H1 (cell line): ENCODE measurements at regions not wholly inside any gene's neighbourhood (a gene's known extent, or its start where the extent isn't known, plus 50 kb on each side); places are given as distances from the start of the nearest gene placed in this dataset.

Source experiments
- CTCF ChIA-PET: fragments of 300-600 bp; sonication (Branson Sonifier 250); formaldehyde crosslinking; loops from one replicate; lab custom pipeline; 2021; ENCODE audit not compliant: partially characterized antibody; lab: Charles Lee
- POLR2A ChIA-PET: fragments of 300-600 bp; sonication (Branson Sonifier 250); formaldehyde crosslinking; loops from one replicate; lab custom pipeline; 2021; ENCODE audit warnings: inconsistent platforms; ENCODE audit not compliant: partially characterized antibody; lab: Charles Lee
- DNase-seq, 2 experiments: peaks; one replicate each; pipeline versions ENCODE4 v3.0.0 to v3.0.0-alpha.2; 2010 to 2022; ENCODE audit warnings: low spot score in 2 of 2, low read depth in 1 of 2, mixed read lengths in 1 of 2
- FAIRE-seq: peaks from 2 replicates; lab custom pipeline; 2011; peaks lifted over from hg19 to GRCh38; lab: Jason Lieb, UNC
- H2AFZ ChIP-seq: 2 replicates; pipeline ENCODE4 v1.8.1; 2012; ENCODE audit warnings: low read length, inconsistent platforms
- H2AK5ac ChIP-seq: 2 replicates; pipeline ENCODE4 v1.6.1; 2013; ENCODE audit warnings: low read depth, low read length
- H2BK120ac ChIP-seq: replicated peaks from 2 replicates; pipeline ENCODE3; 2013; ENCODE audit warnings: low read depth, low read length, inconsistent platforms
- H2BK12ac ChIP-seq: 2 replicates; pipeline ENCODE4 v1.6.1; 2013; ENCODE audit warnings: low read depth, low read length
- H2BK15ac ChIP-seq: 2 replicates; pipeline ENCODE4 v1.6.1; 2013; ENCODE audit warnings: low read length
- H2BK20ac ChIP-seq: 2 replicates; pipeline ENCODE4 v1.6.1; 2013; ENCODE audit warnings: low read length
- H2BK5ac ChIP-seq: 2 replicates; pipeline ENCODE4 v1.6.1; 2013; ENCODE audit warnings: low read depth, low read length
- H3K14ac ChIP-seq: 2 replicates; pipeline ENCODE4 v1.6.1; 2013; ENCODE audit warnings: inconsistent platforms; ENCODE audit not compliant: insufficient read length
- H3K18ac ChIP-seq: 2 replicates; pipeline ENCODE4 v1.6.1; 2013; ENCODE audit warnings: low read length; ENCODE audit errors: extremely low read depth
- H3K23ac ChIP-seq: 2 replicates; pipeline ENCODE4 v1.6.1; 2013; ENCODE audit warnings: inconsistent platforms; ENCODE audit not compliant: insufficient read length
- H3K23me2 ChIP-seq: 2 replicates; pipeline ENCODE4 v1.6.1; 2013; ENCODE audit warnings: low read depth, low read length
- H3K27ac ChIP-seq: 2 replicates; pipeline ENCODE4 v1.6.1; 2011; ENCODE audit warnings: low read depth, low read length, inconsistent platforms
- H3K27me3 ChIP-seq, 4 experiments: replicated peaks in 1 of 4; 1 replicate in 1 of 4; 2 replicates in 3 of 4; pipeline versions ENCODE4 v1.6.1 to v1.8.1; 2011 to 2013; ENCODE audit warnings: low read length in 3 of 4, mild to moderate bottlenecking in 3 of 4, inconsistent platforms in 2 of 4, mixed read lengths in 2 of 4, moderate library complexity in 1 of 4; ENCODE audit not compliant: control insufficient read depth in 3 of 4, insufficient read depth in 3 of 4; ENCODE audit errors: extremely low read depth in 1 of 4
- H3K36me3 ChIP-seq, 4 experiments: 2 replicates each; pipeline versions ENCODE4 v1.6.1 to v1.8.1; 2011 to 2013; ENCODE audit warnings: mild to moderate bottlenecking in 4 of 4, low read length in 3 of 4, moderate library complexity in 2 of 4, control low read depth in 1 of 4, inconsistent platforms in 1 of 4; ENCODE audit not compliant: insufficient read depth in 4 of 4, control insufficient read depth in 2 of 4
- H3K4ac ChIP-seq: replicated peaks from 2 replicates; pipeline ENCODE3; 2013; ENCODE audit warnings: low read length, low read depth, mixed read lengths, inconsistent platforms; ENCODE audit not compliant: insufficient read length
- H3K4me1 ChIP-seq, 4 experiments: replicated peaks in 1 of 4; 1 replicate in 1 of 4; 2 replicates in 3 of 4; pipeline versions ENCODE4 v1.6.1 to v1.8.1; 2011 to 2013; ENCODE audit warnings: low read length in 3 of 4, inconsistent platforms in 2 of 4, mixed read lengths in 1 of 4; ENCODE audit not compliant: insufficient read depth in 4 of 4, control insufficient read depth in 3 of 4
- H3K4me2 ChIP-seq, 2 experiments: 2 replicates each; pipeline versions ENCODE4 v1.6.1 to v1.8.1; 2011 to 2013; ENCODE audit warnings: low read depth in 2 of 2, low read length in 2 of 2, control low read depth in 1 of 2, inconsistent platforms in 1 of 2, mild to moderate bottlenecking in 1 of 2; ENCODE audit not compliant: insufficient read depth in 1 of 2
- H3K4me3 ChIP-seq, 4 experiments: fragments of 200-600, 300-600 bp in 1 of 4; sonication (generic), shearing (Covaris generic), sonication (Bioruptor Twin) in 1 of 4; 2 replicates each; pipeline versions ENCODE4 v1.5.1 to v1.8.1; 2011 to 2016; ENCODE audit warnings: low read length in 4 of 4, low read depth in 3 of 4, control low read depth in 2 of 4, inconsistent platforms in 2 of 4, mild to moderate bottlenecking in 2 of 4, mixed read lengths in 1 of 4, moderate library complexity in 1 of 4; ENCODE audit not compliant: insufficient read depth in 2 of 4; ENCODE audit errors: extremely low read depth in 1 of 4
- H3K56ac ChIP-seq: replicated peaks from 2 replicates; pipeline ENCODE3; 2013; ENCODE audit warnings: low read depth, mild to moderate bottlenecking, mixed read lengths, low read length, inconsistent platforms; ENCODE audit not compliant: insufficient read length
- H3K79me1 ChIP-seq: 2 replicates; pipeline ENCODE4 v1.6.1; 2013; ENCODE audit warnings: low read depth, low read length, control low read depth
- H3K79me2 ChIP-seq, 2 experiments: 2 replicates each; pipeline versions ENCODE4 v1.6.1 to v1.8.1; 2012 to 2013; ENCODE audit warnings: low read length in 2 of 2, mild to moderate bottlenecking in 2 of 2, inconsistent platforms in 1 of 2; ENCODE audit not compliant: insufficient read depth in 2 of 2, control insufficient read depth in 1 of 2
- H3K9ac ChIP-seq, 4 experiments: replicated peaks in 1 of 4; 1 replicate in 1 of 4; 2 replicates in 3 of 4; pipeline versions ENCODE4 v1.6.1 to v1.8.1; 2011 to 2013; ENCODE audit warnings: low read depth in 3 of 4, low read length in 3 of 4, control low read depth in 2 of 4, mild to moderate bottlenecking in 2 of 4, moderate library complexity in 2 of 4, inconsistent platforms in 1 of 4; ENCODE audit errors: extremely low read depth in 1 of 4
- H3K9me3 ChIP-seq, 2 experiments: 2 replicates each; pipeline versions ENCODE4 v1.6.1 to v1.8.1; 2012 to 2013; ENCODE audit warnings: mild to moderate bottlenecking in 2 of 2, moderate library complexity in 2 of 2, control low read depth in 1 of 2, inconsistent platforms in 1 of 2, low read depth in 1 of 2, low read length in 1 of 2, mixed read lengths in 1 of 2; ENCODE audit not compliant: insufficient read depth in 2 of 2
- H4K20me1 ChIP-seq, 2 experiments: replicated peaks in 1 of 2; 2 replicates each; pipeline versions ENCODE3 to v1.8.1; 2011 to 2013; ENCODE audit warnings: inconsistent platforms in 2 of 2, low read length in 2 of 2, mild to moderate bottlenecking in 1 of 2; ENCODE audit not compliant: insufficient read depth in 2 of 2, control insufficient read depth in 1 of 2
- H4K5ac ChIP-seq: 2 replicates; pipeline ENCODE4 v1.6.1; 2013; ENCODE audit warnings: low read length, low read depth, mixed read lengths, inconsistent platforms; ENCODE audit not compliant: insufficient read length
- H4K8ac ChIP-seq: 2 replicates; pipeline ENCODE4 v1.8.0; 2013; ENCODE audit warnings: mild to moderate bottlenecking, moderate library complexity, low read length, inconsistent platforms; ENCODE audit not compliant: insufficient read depth; ENCODE audit errors: extremely low read depth
- H4K91ac ChIP-seq: replicated peaks from 2 replicates; pipeline ENCODE3; 2013; ENCODE audit warnings: low read length, mixed read lengths, inconsistent platforms; ENCODE audit not compliant: insufficient read length
- CBX5 ChIP-seq: fragments of 300-800, 300-1000 bp; sonication (generic); IDR thresholded peaks from 2 replicates; pipeline ENCODE4 v1.7.1; 2016; ENCODE audit warnings: antibody characterized with exemption, low read length, low read depth
- CTCF ChIP-seq, 3 experiments: IDR thresholded peaks; 1 replicate in 2 of 3; 2 replicates in 1 of 3; pipeline versions ENCODE4 v1.5.1 to v1.6.1; 2011; ENCODE audit warnings: low read length in 3 of 3, mild to moderate bottlenecking in 3 of 3, inconsistent platforms in 2 of 3, low read depth in 1 of 3, moderate library complexity in 1 of 3; ENCODE audit not compliant: insufficient read depth in 1 of 3; ENCODE audit errors: control extremely low read depth in 1 of 3
- FOSL1 ChIP-seq: IDR thresholded peaks from 2 replicates; pipeline ENCODE4 v1.6.1; 2011; ENCODE audit warnings: mild to moderate bottlenecking, low read depth, low read length, moderate library complexity; ENCODE audit not compliant: insufficient read depth
- POLR2A ChIP-seq, 2 experiments: IDR thresholded peaks; 1 replicate in 1 of 2; 2 replicates in 1 of 2; pipeline ENCODE4 v1.6.1; 2011; ENCODE audit warnings: low read depth in 2 of 2, low read length in 2 of 2, mild to moderate bottlenecking in 2 of 2; ENCODE audit errors: control extremely low read depth in 1 of 2
- RXRA ChIP-seq: IDR thresholded peaks from 2 replicates; pipeline ENCODE4 v1.6.1; 2011; ENCODE audit warnings: low read depth, mild to moderate bottlenecking, low read length, moderate library complexity; ENCODE audit not compliant: insufficient read depth
- SIRT6 ChIP-seq: IDR thresholded peaks from one replicate; pipeline ENCODE4 v1.7.1; 2012; ENCODE audit warnings: low read length, inconsistent platforms
- TBP ChIP-seq: IDR thresholded peaks from 2 replicates; pipeline ENCODE4 v1.6.1; 2011; ENCODE audit warnings: low read depth, low read length, improper control_type of control experiment
- ZNF274 ChIP-seq: IDR thresholded peaks from 2 replicates; pipeline ENCODE4 v1.7.0; 2012; ENCODE audit warnings: low read length, borderline replicate concordance; ENCODE audit errors: extremely low read depth
- WGBS, 2 experiments: shearing (Covaris generic) in 1 of 2; methylation state at CpG; one replicate each; pipeline versions ENCODE4 v1.1.6 to v1.1.7; 2013 to 2015; ENCODE audit warnings: low lambda C conversion rate in 2 of 2, mixed read lengths in 2 of 2, inconsistent platforms in 1 of 2, low coverage in 1 of 2, missing lambda C conversion rate in 1 of 2; ENCODE audit not compliant: insufficient replicate concordance in 2 of 2, insufficient coverage in 1 of 2, insufficient read length in 1 of 2; ENCODE audit errors: extremely low coverage in 1 of 2, missing lambda C conversion rate in 1 of 2; 5-methylcytosine and 5-hydroxymethylcytosine counted together

GRCh38 chr12:28602786-28603185, 412.5 kb downstream of the CCDC91 start:
- CTCF ChIA-PET = no interaction called here
- Histone ChIP-seq H2BK5ac (no peak overlapping the region), H3K23ac (no peak overlapping the region), H3K56ac (no peak overlapping the region), H2AFZ (no peak overlapping the region), H3K4me3 (no peak overlapping the region), H2BK20ac (no peak overlapping the region), H4K91ac (no peak overlapping the region), H2BK15ac (no peak overlapping the region), H3K4me1 (peaks cover 0 to 2% (median 0%) of the 10 kb centered on the region in 4 experiments; a peak in 1 of 7 replicates), H3K79me1 (no peaks in the 10 kb centered on the region), H3K4me2 (no peak overlapping the region), H3K27me3 (no peaks in the 10 kb centered on the region), H2AK5ac (no peak overlapping the region), H3K36me3 (peaks cover 0 to under 1% (median 0%) of the 10 kb centered on the region in 4 experiments; a peak in 1 of 8 replicates), H3K14ac (no peak overlapping the region), H3K27ac (no peak overlapping the region), H4K8ac (no peak overlapping the region), H3K79me2 (no peaks in the 10 kb centered on the region), H2BK120ac (no peak overlapping the region), H2BK12ac (no peak overlapping the region), H3K9me3 (peaks cover 2 to 11% of the 10 kb centered on the region in 2 experiments; a peak in 1 of 4 replicates), H3K9ac (no peak overlapping the region), H3K23me2 (no peaks in the 10 kb centered on the region; the same call in 1 of the 2 replicates), H3K4ac (no peak overlapping the region), H3K18ac (no peak overlapping the region), H4K5ac (no peak overlapping the region), H4K20me1 (no peaks in the 10 kb centered on the region)
- FAIRE-seq = no peak
- POLR2A ChIA-PET = no interaction called here
- DNase-seq = no peak
- TF ChIP-seq SIRT6 (no peak), RXRA (no peak), CBX5 (no peak), POLR2A (IDR thresholded peaks at IDR 0.05; ENCODE audit: control extremely low read depth in 1 of 2, low read depth in 2 of 2, low read length in 2 of 2) (no peak), TBP (no peak), CTCF (IDR thresholded peaks at IDR 0.05; ENCODE audit: control extremely low read depth in 1 of 3, insufficient read depth in 1 of 3, low read depth in 1 of 3, low read length in 3 of 3) (no peak), ZNF274 (no peak), FOSL1 (no peak)
- WGBS, 2 experiments = 92% methylated on average over 4 of the region's 4 CpGs; no CpG with 5 or more reads in 1 of the 2 experiments
